Small intestine (tissue), 7 donors: ENCODE measurements at regions not wholly inside any gene's neighbourhood (a gene's known extent, or its start where the extent isn't known, plus 50 kb on each side); places are given as distances from the start of the nearest gene placed in this dataset.

Experiments
- DNase-seq, 2 donors: peaks; one replicate each; pipeline versions ENCODE4 v3.0.0 to v3.0.0-alpha.2; 2013
- FAIRE-seq: peaks from 2 replicates; lab custom pipeline; 2012; peaks lifted over from hg19 to GRCh38; lab: Jason Lieb, UNC
- H3K27ac ChIP-seq, 3 donors: one replicate each; pipeline ENCODE4 v1.5.1; 2013; ENCODE audit warnings: low read length in 2 of 3, mild to moderate bottlenecking in 2 of 3, control low read depth in 1 of 3, inconsistent platforms in 1 of 3, low read depth in 1 of 3, moderate library complexity in 1 of 3
- H3K27me3 ChIP-seq, 3 donors: one replicate each; pipeline ENCODE4 v1.6.1; 2013; ENCODE audit warnings: low read length in 3 of 3, inconsistent platforms in 1 of 3; ENCODE audit not compliant: control insufficient read depth in 3 of 3, insufficient read depth in 3 of 3
- H3K36me3 ChIP-seq, 3 donors: one replicate each; pipeline ENCODE4 v1.6.1; 2013; ENCODE audit warnings: low read length in 3 of 3, inconsistent platforms in 1 of 3, low read depth in 1 of 3, mild to moderate bottlenecking in 1 of 3, moderate library complexity in 1 of 3; ENCODE audit not compliant: control insufficient read depth in 3 of 3, insufficient read depth in 2 of 3
- H3K4me1 ChIP-seq, 3 donors: one replicate each; pipeline ENCODE4 v1.6.1; 2013; ENCODE audit warnings: low read length in 2 of 3, inconsistent platforms in 1 of 3, low read depth in 1 of 3, mild to moderate bottlenecking in 1 of 3, moderate library complexity in 1 of 3; ENCODE audit not compliant: control insufficient read depth in 3 of 3, insufficient read depth in 2 of 3
- H3K4me3 ChIP-seq, 3 donors: one replicate each; pipeline ENCODE4 v1.5.1; 2013; ENCODE audit warnings: low read length in 3 of 3, control low read depth in 1 of 3, inconsistent platforms in 1 of 3, low read depth in 1 of 3, mild to moderate bottlenecking in 1 of 3, moderate library complexity in 1 of 3
- H3K9me3 ChIP-seq, 2 donors: one replicate each; pipeline ENCODE4 v1.6.1; 2013; ENCODE audit warnings: low read depth in 1 of 2, low read length in 1 of 2; ENCODE audit not compliant: control insufficient read depth in 2 of 2, insufficient read depth in 1 of 2
- WGBS, 3 donors: extraction: QIAGEN DNeasy Blood & Tissue Kit; methylation state at CpG; one replicate each; pipeline ENCODE4 v1.1.7; 2013; 5-methylcytosine and 5-hydroxymethylcytosine counted together
- donor health status: healthy with polysubstance abuse.
- donor health status: control.
- donor health status: control.
- donor health status: Bipolar disorder and iron deficiency.
- donor health status: healthy.

DNA sequence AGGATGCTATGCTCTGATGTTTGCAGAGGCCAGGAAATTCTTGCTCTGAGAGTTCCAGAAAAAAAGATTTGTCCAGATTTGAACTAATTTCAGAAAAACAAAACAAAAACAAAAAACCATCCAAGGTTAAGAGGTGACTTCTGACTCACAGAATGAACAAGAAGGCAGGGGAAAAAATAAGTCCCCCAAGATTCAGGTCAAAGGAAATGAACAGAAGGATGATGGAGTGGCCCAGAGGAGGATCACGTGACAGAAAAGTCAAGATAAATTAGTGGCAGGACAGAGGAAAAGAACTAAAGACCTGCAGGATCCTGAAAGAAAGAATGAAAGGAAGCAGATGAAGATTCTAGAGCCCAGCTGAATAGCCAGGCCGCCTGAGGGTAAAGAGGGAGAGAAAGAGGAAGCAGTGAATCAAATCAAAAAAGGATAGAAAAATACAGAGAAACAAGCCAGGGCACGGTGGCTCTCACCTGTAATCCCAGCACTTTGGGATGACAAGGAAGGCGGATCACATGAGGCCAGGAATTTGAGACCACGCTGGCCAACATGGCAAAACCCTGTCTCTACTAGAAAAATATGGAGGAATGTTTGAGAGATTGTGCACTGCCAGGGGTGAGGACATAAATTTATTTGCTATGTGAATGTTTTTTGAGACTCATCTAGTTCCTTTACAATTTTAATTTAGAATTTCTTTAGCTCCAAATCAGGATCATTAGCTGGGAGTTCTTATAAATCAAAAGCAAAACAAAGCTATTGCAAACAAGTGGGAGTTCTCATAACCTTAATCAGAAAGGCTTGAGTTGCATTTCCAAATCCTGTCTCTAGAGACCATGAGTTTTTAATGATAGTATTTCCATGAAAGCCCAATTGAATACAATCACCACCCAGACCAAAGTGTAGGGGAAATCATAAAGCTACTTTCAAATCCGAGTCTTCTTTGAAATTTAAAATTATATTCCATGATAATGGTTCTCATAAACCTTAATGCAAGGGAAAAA is 217.1 kb upstream of the PLEKHG7 start:
- 75 to 92% (median 88%) methylated on average over 6 of the region's 6 CpGs for WGBS, 3 donors
- no peak for FAIRE-seq
- H3K4me1 ChIP-seq, result no peaks in the 10 kb centered on the region

DNA sequence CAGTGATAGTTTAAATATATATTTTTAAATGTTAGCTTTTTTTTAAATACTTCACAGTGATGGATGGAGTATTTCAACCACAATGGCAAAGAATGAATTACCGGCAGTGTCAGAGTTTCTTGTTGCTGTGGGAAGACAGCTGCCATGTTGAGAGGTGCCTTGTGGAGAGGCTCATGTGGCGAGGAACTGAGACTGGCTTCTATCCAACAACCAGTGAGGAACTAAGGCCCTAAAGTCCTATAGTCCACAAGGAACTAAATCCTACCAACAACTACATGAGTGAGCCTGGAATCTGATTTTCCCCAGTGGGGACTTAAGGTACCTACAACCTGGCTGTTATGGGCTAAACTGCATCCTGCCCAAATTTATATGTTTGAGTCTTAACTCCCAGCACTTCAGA is 220.2 kb upstream of the PLEKHG7 start:
- Histone ChIP-seq H3K27me3 (no peaks in the 10 kb centered on the region), H3K36me3 (no peaks in the 10 kb centered on the region), H3K27ac (no peak overlapping the region), H3K9me3 (no peaks in the 10 kb centered on the region), H3K4me3 (no peak overlapping the region), H3K4me1 (no peaks in the 10 kb centered on the region)
- peak in 1 of 2 donors; percentile 26 for DNase-seq
- WGBS, 3 donors, result 83 to 94% (median 88%) methylated on average over 2 of the region's 2 CpGs
- FAIRE-seq, result no peak

More for the DNA sequence above, 217.1 kb upstream of the PLEKHG7 start:
- Histone ChIP-seq H3K4me3 (no peak overlapping the region), H3K9me3 (no peaks in the 10 kb centered on the region), H3K36me3 (no peaks in the 10 kb centered on the region), H3K27me3 (no peaks in the 10 kb centered on the region), H3K27ac (no peak overlapping the region)
- no peak for DNase-seq

DNA sequence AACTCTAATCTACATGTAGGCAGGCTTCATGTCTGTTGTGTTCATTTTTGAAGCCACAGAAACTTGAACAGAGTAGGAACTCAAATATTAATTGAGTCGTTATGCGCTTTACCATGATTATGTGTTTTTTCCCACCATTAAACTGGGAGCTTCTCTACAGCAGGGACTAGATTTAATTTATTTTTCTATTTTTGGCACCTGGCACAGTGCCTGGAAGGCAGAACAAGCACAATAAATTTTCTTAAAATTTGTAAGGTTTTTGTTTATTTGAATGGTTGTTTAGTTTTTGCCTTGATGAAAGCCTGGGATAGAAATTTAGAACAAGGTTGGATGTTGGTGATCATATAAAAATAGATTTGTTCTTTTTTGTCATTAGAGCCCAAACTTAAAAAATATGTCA is 221.7 kb upstream of the PLEKHG7 start:
- no peak for FAIRE-seq
- Histone ChIP-seq H3K27ac (no peak overlapping the region), H3K4me1 (no peaks in the 10 kb centered on the region), H3K27me3 (no peaks in the 10 kb centered on the region), H3K9me3 (peaks cover 0 to 8% of the 10 kb centered on the region in 2 donors), H3K4me3 (no peak overlapping the region), H3K36me3 (no peaks in the 10 kb centered on the region)
- DNase-seq, result no peak
- 71 to 93% (median 92%) methylated on average over 2 of the region's 2 CpGs for WGBS, 3 donors

DNA sequence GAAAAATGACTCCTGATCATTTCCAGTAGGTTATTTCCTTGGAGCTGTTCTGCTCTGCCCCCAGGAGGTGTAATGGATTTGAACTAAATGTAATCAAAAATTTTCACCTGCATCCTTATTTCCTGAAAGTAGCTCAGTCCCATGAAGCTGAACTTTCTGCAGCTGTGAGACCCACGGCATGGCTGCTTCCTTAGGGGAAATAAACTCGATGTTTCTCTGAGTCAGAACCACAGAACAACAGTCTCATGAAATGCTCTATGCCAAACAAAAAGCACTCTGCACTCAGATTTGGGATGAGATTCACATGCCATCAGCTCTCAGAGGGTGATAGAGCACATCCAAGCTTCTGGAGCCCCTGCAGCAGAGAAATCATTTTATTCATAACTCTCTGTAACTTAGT is 224.1 kb upstream of the PLEKHG7 start:
- H3K4me1 ChIP-seq, result no peaks in the 10 kb centered on the region
- H3K27ac ChIP-seq, result no peak overlapping the region
- no peaks in the 10 kb centered on the region for H3K27me3 ChIP-seq
- FAIRE-seq (no peak), DNase-seq (no peak)
- peaks cover 0 to 8% of the 10 kb centered on the region in 2 donors for H3K9me3 ChIP-seq
- WGBS, 3 donors, result 32 to 47% (median 39%) methylated on average over 2 of the region's 2 CpGs
- no peak overlapping the region for H3K4me3 ChIP-seq
- H3K36me3 ChIP-seq, result no peaks in the 10 kb centered on the region

DNA sequence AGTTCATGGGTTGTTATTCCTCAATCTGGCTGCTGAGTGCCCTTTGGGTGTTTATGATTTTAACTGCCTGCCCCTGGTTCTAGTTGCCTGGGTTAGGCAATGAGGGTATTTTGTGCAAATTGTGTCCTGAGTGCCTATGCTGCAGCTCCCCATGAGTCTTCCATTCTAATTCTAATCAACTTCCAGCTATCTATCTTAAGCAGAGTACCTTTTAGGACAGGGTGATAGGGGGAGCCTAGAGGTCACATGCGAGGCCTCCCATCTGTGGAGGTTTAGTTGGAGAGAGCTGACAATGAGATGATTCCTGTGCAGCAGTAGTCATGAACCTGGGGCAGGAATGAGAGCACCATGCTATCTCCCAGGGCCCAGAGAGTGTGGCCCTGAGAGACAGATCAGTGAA is 225.9 kb upstream of the PLEKHG7 start:
- H3K4me1 ChIP-seq, result peaks cover 0 to 10% (median 0%) of the 10 kb centered on the region in 3 donors
- WGBS, 3 donors, result 95 to 100% (median 95%) methylated on average over 1 of the region's 1 CpG
- no peak for FAIRE-seq
- H3K9me3 ChIP-seq, result peaks cover 0 to 8% of the 10 kb centered on the region in 2 donors
- no peaks in the 10 kb centered on the region for H3K36me3 ChIP-seq
- no peak overlapping the region for H3K4me3 ChIP-seq
- DNase-seq, result no peak
- H3K27me3 ChIP-seq, result no peaks in the 10 kb centered on the region
- H3K27ac ChIP-seq, result no peak overlapping the region

DNA sequence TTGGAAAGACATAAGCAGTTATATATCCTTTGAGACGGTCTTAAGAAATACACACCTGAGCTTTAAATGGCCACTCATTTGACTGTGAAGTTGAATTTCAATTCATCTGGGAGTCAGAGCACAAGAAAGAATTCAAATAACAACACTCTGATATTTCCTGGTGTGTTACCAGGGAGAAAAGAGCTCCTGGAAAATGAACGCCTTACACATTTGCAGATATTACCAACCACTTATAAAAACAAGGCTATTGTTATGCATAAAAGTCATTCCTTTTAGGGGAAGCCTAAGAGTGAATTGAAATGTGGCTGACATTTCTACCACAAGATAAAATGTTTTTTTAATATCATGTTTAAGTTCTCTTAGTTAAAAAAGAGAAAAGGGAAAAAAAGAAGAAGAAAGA is 229.2 kb upstream of the PLEKHG7 start:
- no peaks in the 10 kb centered on the region for H3K27me3 ChIP-seq
- H3K36me3 ChIP-seq, result no peaks in the 10 kb centered on the region
- no peak overlapping the region for H3K4me3 ChIP-seq
- FAIRE-seq (no peak), DNase-seq (no peak)
- H3K9me3 ChIP-seq, result peaks cover 0 to 8% of the 10 kb centered on the region in 2 donors
- no peak overlapping the region for H3K27ac ChIP-seq
- WGBS, 3 donors, result 66 to 92% (median 92%) methylated on average over 2 of the region's 2 CpGs
- H3K4me1 ChIP-seq, result peaks cover 0 to 21% (median 3%) of the 10 kb centered on the region in 3 donors

DNA sequence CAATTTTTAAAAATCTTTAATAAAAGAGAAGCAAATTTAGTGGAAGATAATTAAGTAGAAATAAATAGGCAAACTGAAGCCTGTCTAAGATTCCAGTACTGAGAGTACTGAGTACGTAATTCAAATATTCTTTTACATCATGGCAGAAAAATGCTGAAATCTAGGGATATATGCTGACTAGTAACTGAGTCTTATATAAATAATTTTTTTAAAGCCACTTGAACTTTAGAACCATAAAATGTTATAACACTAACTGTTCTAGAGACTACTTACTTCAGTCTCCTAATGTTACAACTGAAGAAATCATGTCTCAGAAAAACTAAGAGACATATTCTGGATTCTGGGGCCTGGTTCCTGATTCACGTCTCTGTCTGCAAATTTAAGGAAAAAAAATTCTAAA is 230.6 kb upstream of the PLEKHG7 start:
- H3K36me3 ChIP-seq, result no peaks in the 10 kb centered on the region
- H3K4me3 ChIP-seq, result no peak overlapping the region
- H3K27ac ChIP-seq, result peak overlapping the region in 1 of 3 donors; percentile 74
- peak; percentile 64 for FAIRE-seq
- DNase-seq, result peak; percentile 55 to 60
- H3K9me3 ChIP-seq, result peaks cover 0 to 8% of the 10 kb centered on the region in 2 donors
- H3K27me3 ChIP-seq, result no peaks in the 10 kb centered on the region
- peaks cover 2 to 31% (median 3%) of the 10 kb centered on the region in 3 donors for H3K4me1 ChIP-seq
- WGBS, 3 donors, result 22 to 60% (median 51%) methylated on average over 2 of the region's 2 CpGs

DNA sequence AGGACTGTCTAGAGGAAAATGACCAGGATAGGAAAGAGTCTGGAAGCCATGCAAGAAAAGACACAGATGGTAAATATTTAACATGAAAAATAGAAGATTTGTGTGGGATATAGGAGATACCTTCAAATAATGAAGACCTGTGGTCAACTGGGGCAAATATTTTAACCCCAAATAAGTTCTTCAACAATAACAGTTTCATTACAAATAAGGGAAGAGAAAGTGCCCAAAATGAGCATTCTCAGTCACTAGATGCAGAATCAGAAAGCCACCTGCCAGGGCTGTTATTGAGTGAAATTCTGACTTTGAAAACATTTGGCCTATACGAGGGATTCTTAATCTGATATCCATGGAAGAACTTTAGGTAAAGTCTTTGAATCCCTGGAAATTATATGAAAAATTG is 231.2 kb upstream of the PLEKHG7 start:
- peak overlapping the region in 1 of 3 donors; percentile 52 for H3K27ac ChIP-seq
- DNase-seq (no peak), FAIRE-seq (no peak)
- WGBS, 3 donors, result 73 to 79% (median 75%) methylated on average over 1 of the region's 1 CpG
- no peaks in the 10 kb centered on the region for H3K27me3 ChIP-seq
- peaks cover 0 to 3% of the 10 kb centered on the region in 2 donors for H3K9me3 ChIP-seq
- no peaks in the 10 kb centered on the region for H3K36me3 ChIP-seq
- H3K4me3 ChIP-seq, result no peak overlapping the region
- peaks cover 2 to 31% (median 3%) of the 10 kb centered on the region in 3 donors for H3K4me1 ChIP-seq
